NCI-H146 (cell line): ENCODE measurements at regions not wholly inside any gene's neighbourhood (a gene's known extent, or its start where the extent isn't known, plus 50 kb on each side); places are given as distances from the start of the nearest gene placed in this dataset.

Source experiments
- DNase-seq: peaks from one replicate; lab custom pipeline; 2025; lab: John Stamatoyannopoulos, UW

DNA sequence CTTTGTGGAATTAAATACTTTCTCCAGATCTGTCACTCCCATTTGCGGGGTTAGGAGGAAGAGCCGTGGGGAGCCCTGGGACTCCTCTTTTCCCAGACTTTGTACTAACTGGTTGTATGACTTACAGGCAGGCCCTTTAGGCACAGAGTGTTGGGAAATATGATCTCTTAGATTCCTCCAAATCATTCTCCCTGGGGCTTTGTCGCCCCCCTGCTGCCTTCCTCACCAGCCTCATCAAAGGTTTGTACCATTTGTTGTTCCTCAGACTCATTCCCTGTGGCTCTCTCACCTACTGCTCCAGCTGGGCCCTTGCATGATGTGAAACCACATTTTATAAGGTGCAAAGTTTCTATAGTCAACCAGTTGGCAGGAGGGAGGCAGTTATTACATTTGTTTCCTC lies 56.4 kb downstream of the CRYGS start:
- no peak for DNase-seq

DNA sequence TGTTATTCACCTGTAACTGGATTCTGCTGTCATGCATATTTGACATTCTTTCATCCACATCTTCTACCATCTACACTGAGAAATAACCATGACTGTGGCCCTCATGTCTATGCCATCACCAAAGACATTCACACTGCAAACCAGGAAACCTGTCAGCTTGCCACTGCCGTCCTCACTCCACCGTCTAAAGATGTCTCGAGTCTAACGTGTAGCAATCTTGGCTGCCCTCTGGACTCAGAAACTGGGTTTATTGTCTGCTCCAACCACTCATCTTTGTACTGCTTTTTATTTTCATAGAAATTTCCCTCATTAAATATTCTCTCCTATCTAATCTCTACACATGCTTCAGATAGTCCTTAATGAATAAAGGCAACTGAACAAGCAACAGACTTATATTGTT lies 57.1 kb downstream of the CRYGS start:
- no peak for DNase-seq

DNA sequence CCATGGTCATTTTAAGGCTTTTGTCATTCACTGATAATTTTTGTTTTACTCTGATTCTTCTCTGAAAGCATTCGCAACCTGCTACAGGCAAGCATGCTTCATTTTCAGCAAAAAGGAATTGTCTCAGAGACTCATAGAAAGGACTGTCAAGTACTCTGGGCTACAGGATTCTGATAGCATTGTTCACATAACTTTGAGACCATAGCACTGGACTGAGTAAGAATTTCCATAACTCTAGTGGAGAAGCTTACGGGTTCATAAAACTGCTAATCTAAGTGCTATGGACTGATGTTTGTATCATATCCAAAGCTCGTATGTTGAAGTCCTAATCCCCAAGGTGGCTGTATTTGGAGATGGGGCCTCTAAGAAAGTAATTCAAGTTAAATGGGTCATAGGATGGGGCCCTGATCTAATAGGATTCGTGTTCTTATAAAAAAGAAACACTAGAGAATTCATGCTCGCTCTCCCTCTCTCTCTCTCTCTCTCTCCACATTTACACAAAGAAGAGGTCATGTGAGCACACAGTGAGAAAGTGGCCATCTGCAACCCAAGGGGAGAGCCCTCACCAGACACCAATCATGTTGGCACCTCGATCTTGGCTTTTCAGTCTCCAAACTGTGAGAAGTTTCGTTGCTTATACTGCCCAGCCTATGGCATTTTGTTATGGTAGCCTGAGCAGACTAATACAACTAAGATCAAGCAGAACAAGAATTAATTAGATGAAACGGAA lies 60.4 kb downstream of the CRYGS start:
- no peak for DNase-seq

DNA sequence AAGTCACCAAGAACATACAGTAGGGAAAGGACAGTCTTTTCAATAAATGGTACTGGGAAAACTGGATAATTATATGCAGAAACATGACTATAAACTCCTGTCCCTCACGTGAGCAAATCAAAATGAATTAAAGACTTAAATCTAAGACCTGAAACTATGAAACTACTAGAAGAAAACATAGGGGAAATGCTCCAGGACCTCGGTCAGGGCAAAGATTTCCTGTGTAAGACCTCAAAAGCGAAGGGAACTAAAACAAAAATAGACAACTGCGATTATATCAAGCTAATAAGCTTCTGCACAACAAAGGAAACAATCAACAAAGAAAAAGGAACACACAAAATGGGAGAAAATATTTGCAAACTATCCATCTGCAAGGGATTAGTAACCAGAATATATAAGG lies 62.7 kb downstream of the CRYGS start:
- no peak for DNase-seq

DNA sequence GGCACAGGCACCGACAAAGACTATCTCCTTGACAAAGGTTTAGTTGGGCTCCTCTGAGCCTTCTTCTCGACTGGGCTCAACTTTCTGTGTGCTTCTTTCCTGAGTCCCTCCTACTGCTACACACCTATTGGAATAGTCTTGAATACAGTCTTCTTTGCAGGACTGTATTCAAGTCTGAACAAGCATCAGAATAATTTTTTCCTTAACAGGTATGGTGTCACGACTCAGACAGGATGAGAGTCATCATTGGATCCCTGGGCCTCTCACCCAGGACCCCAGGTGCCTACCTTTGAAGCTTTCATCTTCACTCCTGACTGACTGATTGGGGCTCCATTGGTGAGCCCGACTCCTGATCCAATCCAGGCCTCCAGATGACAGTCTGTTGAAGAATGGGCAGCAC lies 66.3 kb downstream of the CRYGS start:
- no peak for DNase-seq

DNA sequence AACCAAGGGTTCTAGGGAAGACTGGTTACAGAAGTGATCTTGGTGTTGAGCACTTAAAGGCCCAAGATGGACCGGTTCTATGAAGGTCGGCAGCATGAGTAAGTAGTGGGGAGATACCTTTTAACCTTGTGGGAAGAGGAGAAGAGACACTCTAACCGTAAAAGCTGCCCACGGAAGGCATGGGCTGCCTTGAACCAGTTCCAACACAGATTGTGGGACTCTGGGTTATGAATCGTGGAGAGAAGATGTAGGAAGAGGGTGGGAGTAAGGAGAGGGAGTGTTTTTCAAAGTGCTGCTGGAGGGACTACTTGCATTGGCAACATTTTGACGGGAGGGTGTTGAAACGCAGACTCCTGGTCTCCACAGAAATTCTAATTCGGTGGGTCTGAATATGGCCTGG lies 67.1 kb downstream of the CRYGS start:
- DNase-seq: no peak

DNA sequence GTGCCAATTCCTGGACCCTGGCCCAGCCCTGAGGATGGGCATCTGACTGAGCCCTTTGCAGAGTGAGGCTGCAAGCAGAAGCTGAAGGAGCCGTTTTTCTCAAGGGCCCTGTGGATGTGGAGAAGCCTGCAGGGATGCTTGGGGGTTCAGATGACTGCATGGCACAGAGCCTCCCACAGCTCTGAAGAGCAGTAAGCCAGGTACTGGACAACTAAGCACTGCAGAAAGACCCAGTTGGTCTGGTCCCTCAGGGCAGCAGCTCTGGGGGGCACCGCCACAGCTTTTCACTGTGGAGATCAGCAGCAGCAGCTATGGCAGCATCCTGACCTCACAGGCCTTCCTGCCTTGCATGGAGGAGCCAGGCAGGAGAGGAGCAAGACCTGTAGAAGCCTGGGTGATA lies 67.6 kb downstream of the CRYGS start:
- DNase-seq: no peak

DNA sequence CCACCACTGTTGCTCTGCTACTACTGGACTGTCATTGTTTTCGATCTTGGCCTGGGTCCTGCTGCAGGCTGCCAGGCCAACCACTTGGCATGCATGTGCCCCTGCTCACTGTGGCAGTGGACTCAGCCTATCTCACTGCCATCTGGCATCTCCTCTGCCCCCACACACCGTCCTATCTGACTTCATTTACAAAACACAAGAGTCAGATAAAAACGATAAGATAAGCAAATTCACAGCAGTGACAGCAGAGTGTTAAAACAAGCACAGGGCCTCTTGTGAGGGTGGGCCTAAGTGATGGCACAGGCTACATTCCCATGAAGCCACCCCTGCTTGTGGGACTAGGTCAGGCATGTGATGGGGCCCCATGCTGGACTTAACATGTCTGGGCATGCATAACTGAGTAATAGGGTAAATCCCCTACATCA lies 68.1 kb downstream of the CRYGS start:
- no peak for DNase-seq

DNA sequence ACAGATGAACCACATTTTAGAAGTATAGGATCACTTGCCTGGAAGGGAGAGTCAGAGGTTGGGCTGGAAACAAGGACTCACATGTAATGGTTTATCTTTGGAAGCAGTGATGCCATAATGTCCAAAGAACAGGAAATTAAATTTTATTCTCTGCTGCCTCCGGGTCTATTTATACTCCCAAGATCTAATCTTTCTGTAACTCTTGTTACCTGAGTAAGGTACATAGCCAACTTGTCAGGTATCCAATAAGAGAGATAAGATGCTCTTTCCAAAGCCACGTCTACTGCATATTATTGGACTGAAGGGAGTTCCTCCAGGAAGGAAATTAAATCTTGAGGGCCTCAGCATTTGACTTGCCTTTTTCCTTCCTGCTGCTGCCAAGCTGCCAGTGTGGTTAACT lies 71.0 kb downstream of the CRYGS start:
- DNase-seq: no peak

DNA sequence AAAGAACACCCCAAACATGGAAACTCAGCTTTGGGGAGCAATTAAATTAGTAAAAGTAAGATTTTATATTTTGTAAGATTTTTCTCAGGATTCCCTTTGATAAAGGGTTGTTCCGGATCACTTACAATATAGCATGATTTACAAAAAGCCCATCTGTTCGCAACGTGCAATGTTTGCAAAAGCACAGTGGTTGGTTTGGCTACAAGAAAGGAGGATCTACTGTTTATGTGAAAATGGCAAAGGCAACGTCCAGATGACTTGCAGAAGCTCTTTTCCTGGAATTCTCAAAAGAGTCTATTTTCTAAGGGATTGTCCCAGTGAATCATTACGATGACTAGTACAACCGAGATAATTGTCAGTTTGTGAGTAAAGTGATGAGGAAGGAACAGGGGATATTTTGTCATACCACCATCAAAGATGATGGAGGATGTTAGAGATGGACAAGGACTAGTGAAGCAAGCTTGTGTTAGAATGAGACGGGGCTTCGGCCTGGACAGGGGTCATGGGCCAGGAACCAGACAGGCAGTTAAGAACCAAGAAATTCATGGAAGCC lies 71.6 kb downstream of the CRYGS start:
- DNase-seq: no peak

DNA sequence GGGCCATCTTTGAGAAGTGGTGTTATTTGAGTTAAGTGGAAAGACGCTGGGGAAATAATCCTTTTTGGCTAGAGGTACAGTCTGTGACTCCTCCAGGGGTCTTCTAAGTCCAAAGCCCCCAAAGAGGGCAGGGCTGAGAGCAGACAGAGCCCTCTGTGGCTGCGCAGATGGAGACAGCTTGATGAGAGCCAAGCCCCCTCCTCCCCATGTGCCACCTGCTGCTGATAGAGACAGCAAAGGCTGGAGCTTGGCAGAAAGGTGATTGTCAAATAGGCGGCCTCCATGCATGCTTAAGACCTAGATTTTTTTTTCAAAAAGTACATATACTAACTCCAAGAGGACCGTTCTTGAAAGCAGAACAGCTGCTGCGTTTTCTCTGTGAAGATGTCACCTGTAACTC lies 72.4 kb downstream of the CRYGS start:
- no peak for DNase-seq

DNA sequence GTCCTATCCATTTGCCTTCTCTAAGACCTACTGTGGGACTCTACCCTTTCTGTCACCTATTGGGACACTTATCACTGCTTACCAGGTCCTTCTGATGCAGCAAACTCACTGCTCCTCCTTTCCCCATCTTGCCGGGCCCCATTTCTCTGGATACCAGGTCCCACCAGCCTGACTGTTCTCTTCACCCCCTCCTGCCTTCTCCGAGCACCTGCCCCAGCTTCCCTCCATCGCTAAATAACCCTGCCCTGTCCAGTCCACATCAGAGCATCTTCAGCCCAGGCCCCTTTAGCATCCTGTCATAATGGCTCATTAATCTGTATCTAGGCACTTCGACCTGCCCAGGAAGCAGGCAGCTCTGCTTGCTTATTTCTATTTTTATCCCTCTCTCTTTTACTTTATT lies 74.7 kb downstream of the CRYGS start:
- DNase-seq: no peak

DNA sequence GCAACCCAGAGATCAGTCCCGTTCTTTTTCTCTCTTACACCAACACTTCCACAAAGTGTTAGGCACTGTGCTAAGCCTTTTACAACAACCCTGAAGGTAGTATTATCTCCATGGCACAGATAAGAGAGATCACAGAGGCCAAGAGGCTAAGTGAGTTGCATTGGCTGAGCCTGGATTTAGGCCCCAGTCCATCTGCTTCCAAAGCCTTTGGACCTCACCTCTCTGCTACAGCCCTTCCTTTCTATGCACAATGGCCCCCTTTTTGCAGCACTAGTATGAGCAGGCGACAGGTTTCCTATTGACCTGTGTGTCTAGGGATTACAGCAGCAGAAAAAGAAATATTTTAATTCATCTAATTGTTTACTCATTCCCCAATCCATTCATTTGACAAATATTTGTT lies 76.2 kb downstream of the CRYGS start:
- DNase-seq: no peak

DNA sequence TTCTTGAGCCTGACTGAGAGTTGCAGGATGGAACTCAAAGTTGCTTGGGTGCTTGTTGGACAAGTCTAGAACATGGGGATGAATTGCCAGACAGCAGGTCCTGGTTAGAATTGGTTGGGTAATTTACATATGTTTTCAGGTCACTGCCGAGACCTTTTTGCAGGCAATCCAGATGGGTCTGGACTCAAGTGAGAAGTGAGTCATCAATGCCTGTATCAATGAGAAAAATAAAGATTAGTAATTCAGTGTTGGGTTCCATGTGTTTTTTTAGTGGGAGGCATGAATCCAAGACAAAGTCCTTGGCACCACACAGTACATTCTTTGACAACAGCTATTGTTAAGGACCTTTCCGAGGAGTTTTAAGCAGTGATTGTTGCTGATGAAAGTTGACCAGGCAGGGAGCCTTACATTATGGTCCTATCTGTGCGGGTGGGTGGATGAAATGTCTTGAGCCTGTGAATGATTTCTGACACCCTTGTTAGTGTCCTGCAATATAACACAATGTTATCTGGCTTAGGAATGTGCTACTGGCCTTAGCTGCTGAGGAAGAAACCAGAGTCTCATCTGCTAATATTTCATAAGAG lies 77.7 kb downstream of the CRYGS start:
- no peak for DNase-seq

DNA sequence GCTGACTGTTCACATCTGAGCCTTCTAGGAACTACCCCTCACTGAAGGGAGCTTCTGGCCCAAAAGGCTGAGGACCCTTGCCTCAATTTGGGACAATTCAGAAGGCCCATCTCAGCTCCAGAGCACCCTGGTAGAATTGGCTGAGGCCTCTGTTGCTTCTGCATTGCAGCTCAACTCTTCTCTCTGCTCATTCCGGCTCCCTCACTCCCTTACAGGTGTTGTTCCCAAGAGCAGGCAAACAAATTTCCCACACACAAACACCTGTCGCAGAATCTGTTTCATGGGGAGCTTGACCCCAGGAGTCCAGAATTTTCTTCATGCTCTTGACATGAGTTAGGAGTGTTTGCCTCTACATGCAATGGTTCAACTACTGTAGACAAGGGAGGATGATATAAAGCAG lies 78.7 kb downstream of the CRYGS start:
- DNase-seq: no peak

DNA sequence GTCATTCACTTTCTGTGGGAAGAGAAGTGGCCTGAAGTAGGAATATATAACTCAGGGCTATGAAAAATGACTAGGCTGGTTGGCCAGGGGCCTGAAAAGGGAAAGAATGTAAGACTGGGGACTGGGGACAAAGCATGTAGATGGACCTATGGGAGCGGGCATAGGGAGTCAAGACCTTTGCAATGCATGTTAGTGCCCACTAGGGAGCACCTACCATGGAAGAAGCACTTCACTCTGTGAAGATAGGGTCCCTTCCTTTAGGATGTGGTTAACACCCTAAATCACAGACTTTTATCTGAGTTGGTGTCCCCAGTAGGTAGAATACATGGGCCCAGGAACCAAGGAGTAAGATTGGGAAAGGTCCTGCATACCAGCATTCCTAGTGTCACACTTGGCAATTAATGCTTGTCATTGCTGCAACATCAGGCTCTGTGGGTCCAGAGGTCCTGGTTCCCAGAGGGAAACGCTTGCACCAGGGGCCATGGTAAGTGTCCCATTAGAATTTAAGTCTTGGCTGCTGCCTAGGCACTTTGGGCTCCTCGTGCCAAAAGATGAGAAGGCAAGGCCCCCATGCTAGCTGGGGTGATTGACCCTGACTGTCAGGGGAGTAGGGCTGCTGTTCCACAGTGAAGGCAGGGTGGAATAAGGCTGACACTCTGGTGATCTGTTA lies 79.6 kb downstream of the CRYGS start:
- no peak for DNase-seq

DNA sequence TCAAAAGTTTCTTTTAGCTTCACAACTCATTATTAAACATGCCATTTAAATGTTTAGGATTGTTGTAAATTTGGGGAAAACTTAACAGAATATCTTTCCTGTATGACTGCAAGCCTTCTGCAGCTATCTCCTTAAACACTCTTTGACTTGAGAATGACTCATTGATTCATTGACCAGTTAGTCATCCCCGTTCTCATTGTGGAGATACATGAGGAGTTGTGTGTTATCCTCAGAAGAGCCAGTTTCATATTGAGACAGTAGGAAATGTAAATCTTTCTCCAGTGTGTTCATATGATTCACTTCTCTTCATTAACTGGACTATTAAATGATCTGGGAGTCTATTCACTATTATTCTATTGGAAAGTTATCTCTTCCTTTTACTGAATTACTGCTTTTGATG lies 83.0 kb downstream of the CRYGS start:
- no peak for DNase-seq

DNA sequence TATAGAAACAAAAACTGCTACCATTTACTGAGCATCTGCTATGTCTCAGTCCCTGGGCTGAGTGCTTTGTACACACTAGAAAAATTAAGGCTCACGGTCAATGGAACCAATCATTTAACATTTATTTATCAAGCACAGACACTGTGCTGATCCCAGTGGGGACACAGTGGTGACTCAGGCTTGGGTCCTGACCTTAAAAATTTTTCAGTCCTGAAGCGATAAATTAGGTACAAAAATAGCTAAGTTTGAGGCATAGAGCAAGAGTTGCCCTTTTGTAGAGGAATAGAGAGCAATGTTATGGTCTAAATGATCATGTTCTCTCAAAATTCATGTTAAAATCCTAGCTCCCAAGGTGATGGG lies 85.1 kb downstream of the CRYGS start:
- DNase-seq: no peak

DNA sequence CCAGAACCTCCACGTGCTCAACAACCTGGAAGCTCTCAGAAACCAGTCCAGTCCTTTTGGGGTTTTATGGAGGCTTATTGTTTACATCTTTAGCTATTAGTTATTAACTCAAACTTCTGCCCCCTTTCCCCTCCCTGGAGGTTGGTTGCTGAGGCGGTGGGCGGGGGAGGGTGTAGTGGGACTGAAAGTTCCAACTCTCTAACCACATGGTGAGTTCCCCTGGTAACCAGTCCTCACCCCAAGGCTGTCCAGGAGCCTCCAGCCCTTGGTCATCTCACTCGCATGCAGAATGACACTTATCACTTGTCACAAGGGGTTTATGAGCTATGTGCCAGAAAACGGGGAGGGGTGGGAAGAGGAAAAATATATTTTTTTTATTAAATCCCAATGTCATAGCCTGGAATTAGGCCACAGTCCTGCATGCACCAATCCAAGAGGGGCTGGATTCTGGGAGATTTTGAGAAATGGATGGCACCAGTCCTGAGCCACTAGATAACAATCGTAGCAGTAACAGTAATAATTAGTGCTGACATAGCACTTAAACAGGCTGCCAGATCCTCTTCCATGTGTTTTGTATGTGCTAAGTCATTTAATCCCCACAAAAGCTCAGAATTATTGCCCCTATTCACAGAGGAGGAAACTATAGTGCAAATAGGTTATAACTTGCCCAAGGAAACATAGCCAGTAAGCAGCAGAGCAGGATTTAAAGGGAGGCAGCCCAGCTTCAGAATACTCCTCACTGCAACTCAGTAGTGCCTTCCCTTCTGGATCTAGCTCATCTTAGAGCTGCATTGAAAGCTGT lies 85.7 kb downstream of the CRYGS start:
- DNase-seq: no peak

DNA sequence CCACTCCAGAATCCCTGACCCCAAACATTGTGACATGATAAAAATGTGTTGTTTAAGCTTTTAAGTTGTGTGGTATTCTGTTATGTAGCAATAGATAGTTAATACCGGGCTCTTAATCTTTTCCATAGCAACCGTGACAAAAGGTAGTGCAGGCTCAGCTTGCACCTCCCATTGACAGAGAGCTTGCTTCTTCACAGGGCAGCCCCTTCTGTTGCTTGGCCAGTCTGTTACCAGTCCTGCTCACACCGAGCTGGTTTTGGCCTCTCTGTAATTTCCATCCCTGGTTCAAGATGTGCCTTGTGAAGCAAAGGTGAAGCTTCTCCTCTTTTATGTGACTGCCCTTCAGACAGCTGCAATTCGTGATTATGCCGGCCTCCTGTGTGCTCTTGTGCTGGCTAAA lies 86.9 kb downstream of the CRYGS start:
- DNase-seq: no peak

DNA sequence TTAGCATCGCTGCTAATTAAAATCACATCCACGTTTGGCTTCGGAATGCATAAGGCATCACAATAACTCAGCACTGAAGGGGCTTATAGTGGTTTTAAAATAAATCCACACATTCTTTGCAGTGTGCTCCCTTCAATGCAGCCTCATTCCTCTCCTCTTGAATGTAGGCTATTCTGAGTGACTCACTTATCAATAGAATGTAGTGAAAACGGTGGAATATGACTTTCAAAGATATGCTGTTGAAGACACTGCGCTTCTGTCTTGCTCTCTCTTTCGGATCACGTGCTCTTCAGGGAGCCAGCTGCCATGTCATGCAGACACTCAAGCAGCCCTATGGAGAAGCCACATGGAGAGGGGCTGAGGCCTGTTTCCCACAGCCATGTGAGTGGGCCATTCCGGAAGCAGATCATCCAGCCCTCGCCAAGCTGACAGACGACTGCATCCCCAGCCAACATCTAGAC lies 87.4 kb downstream of the CRYGS start:
- no peak for DNase-seq

DNA sequence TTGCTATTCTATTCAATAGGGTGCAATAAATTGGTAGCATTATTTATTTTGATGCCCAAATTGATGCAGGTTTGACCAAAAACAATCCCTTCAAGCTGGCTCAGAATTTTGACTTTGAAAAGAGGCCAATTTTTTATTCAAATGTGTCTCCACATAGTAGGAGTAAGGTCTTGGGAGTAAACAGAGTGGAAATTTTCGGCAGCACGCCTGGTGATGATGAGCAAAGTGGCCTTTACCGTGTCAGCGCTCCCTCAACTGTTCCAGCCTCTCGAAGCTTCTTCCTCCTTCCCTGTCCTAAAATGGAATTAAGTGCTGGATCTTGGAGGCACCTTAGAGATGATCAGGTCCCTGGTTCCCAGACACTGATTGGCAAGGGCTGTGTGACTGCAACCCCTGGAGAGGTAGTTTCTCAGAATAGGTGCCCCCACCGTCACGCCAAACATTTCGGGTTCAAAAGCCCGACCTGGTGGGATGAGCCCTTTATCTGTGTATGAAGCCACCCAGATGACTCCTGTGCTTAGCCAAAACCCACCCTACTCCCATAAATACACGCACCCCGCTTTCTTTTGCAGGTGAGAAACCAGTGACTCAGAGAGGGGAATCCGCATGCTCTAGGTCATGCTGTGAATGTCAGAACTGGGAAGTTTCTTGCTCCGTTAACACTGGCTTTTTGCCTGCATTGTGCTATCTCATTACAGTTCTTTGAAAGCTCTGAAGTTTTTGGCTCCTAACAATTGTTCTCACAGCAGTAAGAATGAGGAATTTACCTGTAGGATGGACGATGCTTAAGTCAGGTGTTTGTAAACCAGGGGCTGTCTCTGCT lies 89.1 kb downstream of the CRYGS start:
- no peak for DNase-seq
